ENCODE measurements at regions not wholly inside any gene's neighbourhood (a gene's known extent, or its start where the extent isn't known, plus 50 kb on each side); places are given as distances from the start of the nearest gene placed in this dataset.

DNA sequence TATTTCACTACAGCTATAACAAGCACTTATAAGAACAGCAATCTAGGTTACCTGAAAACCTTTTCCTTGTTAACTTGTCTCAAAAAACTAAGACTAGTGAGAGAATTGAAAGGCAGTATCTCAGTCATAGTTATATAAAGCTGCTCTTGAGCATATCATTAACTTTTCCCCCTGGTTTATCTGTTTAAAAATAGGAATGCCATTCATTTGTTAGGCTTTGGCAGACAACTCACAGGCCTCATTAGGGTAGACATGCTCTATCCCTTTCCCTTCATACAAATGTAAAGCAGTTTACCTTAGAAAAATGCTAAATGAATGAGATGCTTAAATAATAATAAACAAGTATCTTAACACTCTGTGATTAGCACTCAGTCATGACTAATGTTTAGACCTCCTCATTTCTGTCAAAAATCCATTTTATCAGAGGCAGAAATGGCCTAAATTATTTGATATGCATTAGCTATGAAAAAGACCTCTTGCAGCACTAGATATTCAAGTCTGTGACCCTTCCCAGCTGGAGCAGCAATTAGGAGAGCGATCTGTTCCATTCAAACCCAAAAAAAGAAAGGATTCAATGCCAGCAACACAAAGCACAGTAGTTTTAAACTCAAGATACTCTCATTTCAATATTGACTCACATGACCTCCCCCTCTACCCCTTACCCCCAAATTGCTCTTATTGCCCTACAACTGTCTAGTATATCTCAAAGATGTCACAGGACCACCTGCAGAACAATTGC, 1578.8 kb upstream of the WWC1 start:
- H3K4me1 ChIP-seq (ENCODE audit: insufficient read depth, low read length), result no peaks in the 10 kb centered on the region
- POLR2A ChIA-PET, result no interaction called here
- H3K4me3 ChIP-seq (replicated peaks in 1 of 3; ENCODE audit: insufficient read depth in 1 of 3, low read depth in 2 of 3, low read length in 3 of 3), result no peak overlapping the region
- H3K9me3 ChIP-seq (ENCODE audit: low read length), result peaks cover 92% of the 10 kb centered on the region
- FAIRE-seq (no peak), ATAC-seq (no peak), DNase-seq (ENCODE audit: low spot score) (no peak)
- CTCF ChIA-PET (ENCODE audit: low intra/inter-chr PET ratio, low total read pairs), result no interaction called here
- intact Hi-C loops (cut with micrococcal nuclease; ENCODE audit: unreplicated experiment) (no loop called here), in situ Hi-C loops (cut with HindIII; ENCODE audit: extremely low pct_ligation_motif_present, low pct_unique_long_range_greater_than_20kb) (no loop called here)
- H4K20me1 ChIP-seq (ENCODE audit: insufficient read depth, low read length), result no peaks in the 10 kb centered on the region
- H3K36me3 ChIP-seq (replicated peaks in 1 of 2; ENCODE audit: control insufficient read depth in 1 of 2, insufficient read depth in 2 of 2, low read length in 2 of 2), result no peaks in the 10 kb centered on the region
- no peak overlapping the region for H3K4me2 ChIP-seq (ENCODE audit: low read depth, low read length)
- 0% methylated on average over 1 of the region's 1 CpG for WGBS (ENCODE audit: low lambda C conversion rate)
- no peak overlapping the region for H2AFZ ChIP-seq (ENCODE audit: low read length)
- TF ChIP-seq RARA (CRISPR knock-in tag; IDR thresholded peaks at IDR 0.05) (no peak), ZNF782 (CRISPR knock-in tag; IDR thresholded peaks at IDR 0.05; ENCODE audit: borderline replicate concordance) (no peak), ZNF644 (CRISPR knock-in tag; IDR thresholded peaks at IDR 0.05; ENCODE audit: low read depth) (no peak), RCOR2 (CRISPR knock-in tag; IDR thresholded peaks at IDR 0.05) (no peak)
- TF ChIP-seq, protein P1, sequence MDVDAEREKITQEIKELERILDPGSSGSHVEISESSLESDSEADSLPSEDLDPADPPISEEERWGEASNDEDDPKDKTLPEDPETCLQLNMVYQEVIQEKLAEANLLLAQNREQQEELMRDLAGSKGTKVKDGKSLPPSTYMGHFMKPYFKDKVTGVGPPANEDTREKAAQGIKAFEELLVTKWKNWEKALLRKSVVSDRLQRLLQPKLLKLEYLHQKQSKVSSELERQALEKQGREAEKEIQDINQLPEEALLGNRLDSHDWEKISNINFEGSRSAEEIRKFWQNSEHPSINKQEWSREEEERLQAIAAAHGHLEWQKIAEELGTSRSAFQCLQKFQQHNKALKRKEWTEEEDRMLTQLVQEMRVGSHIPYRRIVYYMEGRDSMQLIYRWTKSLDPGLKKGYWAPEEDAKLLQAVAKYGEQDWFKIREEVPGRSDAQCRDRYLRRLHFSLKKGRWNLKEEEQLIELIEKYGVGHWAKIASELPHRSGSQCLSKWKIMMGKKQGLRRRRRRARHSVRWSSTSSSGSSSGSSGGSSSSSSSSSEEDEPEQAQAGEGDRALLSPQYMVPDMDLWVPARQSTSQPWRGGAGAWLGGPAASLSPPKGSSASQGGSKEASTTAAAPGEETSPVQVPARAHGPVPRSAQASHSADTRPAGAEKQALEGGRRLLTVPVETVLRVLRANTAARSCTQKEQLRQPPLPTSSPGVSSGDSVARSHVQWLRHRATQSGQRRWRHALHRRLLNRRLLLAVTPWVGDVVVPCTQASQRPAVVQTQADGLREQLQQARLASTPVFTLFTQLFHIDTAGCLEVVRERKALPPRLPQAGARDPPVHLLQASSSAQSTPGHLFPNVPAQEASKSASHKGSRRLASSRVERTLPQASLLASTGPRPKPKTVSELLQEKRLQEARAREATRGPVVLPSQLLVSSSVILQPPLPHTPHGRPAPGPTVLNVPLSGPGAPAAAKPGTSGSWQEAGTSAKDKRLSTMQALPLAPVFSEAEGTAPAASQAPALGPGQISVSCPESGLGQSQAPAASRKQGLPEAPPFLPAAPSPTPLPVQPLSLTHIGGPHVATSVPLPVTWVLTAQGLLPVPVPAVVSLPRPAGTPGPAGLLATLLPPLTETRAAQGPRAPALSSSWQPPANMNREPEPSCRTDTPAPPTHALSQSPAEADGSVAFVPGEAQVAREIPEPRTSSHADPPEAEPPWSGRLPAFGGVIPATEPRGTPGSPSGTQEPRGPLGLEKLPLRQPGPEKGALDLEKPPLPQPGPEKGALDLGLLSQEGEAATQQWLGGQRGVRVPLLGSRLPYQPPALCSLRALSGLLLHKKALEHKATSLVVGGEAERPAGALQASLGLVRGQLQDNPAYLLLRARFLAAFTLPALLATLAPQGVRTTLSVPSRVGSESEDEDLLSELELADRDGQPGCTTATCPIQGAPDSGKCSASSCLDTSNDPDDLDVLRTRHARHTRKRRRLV (CRISPR knock-in tag; IDR thresholded peaks at IDR 0.05), result no peak
- H3K27me3 ChIP-seq (ENCODE audit: control insufficient read depth in 1 of 2, insufficient read depth in 2 of 2, low read length in 2 of 2), result no peaks in the 10 kb centered on the region
- H3K9ac ChIP-seq (ENCODE audit: insufficient read depth, low read depth, low read length), result no peak overlapping the region
- H3K27ac ChIP-seq (ENCODE audit: extremely low read length, insufficient read depth, low read length), result no peak overlapping the region
- H3K79me2 ChIP-seq (ENCODE audit: insufficient read depth, low read length), result no peaks in the 10 kb centered on the region
- no TSS peak for BruUV-seq (replicated peaks)
